AG09309 (cell line): ENCODE measurements at regions not wholly inside any gene's neighbourhood (a gene's known extent, or its start where the extent isn't known, plus 50 kb on each side); places are given as distances from the start of the nearest gene placed in this dataset.
"Not testable (repeated sequence)": the region's sequence is repeated elsewhere in the genome, so short reads cannot be mapped to it uniquely, and the experiment has no call there.

ENCODE experiments used
- DNase-seq: peaks from one replicate; pipeline ENCODE4 v3.0.0-alpha.2; 2010; ENCODE audit warnings: low read depth
- H3K4me3 ChIP-seq: 2 replicates; pipeline ENCODE4 v1.5.1; 2011; ENCODE audit warnings: mild to moderate bottlenecking, low read depth, low read length, moderate library complexity; ENCODE audit not compliant: control insufficient read depth
- CTCF ChIP-seq: IDR thresholded peaks from 2 replicates; pipeline ENCODE4 v1.5.1; 2011; ENCODE audit warnings: mild to moderate bottlenecking, low read depth, low read length, inconsistent platforms; ENCODE audit not compliant: insufficient read depth, control insufficient read depth; ENCODE audit errors: missing control alignments

GRCh38 chr6:155828989-155829388, 373.4 kb upstream of the NOX3 start:
- TF ChIP-seq CTCF: no peak
- no peak for DNase-seq
- no peak overlapping the region for H3K4me3 ChIP-seq

GRCh38 chr6:155818698-155819097, 363.1 kb upstream of the NOX3 start:
- no peak for DNase-seq
- H3K4me3 ChIP-seq: no peak overlapping the region
- no peak for TF ChIP-seq CTCF

GRCh38 chr6:155813548-155813947, 357.9 kb upstream of the NOX3 start:
- no peak for DNase-seq
- no peak for TF ChIP-seq CTCF
- no peak overlapping the region for H3K4me3 ChIP-seq

GRCh38 chr6:155807243-155807642, 351.6 kb upstream of the NOX3 start:
- DNase-seq: no peak
- no peak for TF ChIP-seq CTCF
- no peak overlapping the region for H3K4me3 ChIP-seq

GRCh38 chr6:155801046-155801445, 345.4 kb upstream of the NOX3 start:
- no peak for DNase-seq
- no peak for TF ChIP-seq CTCF
- no peak overlapping the region for H3K4me3 ChIP-seq

GRCh38 chr6:155798876-155799275, 343.2 kb upstream of the NOX3 start:
- DNase-seq, H3K4me3 ChIP-seq: not testable (repeated sequence)

- DNase-seq: no peak
- H3K4me3 ChIP-seq: no peak overlapping the region
- no peak for TF ChIP-seq CTCF
These were observed 339.6 kb upstream of the NOX3 start for GRCh38 chr6:155795173-155795796.
